SIG-M5 treated with dmso at 0.1 percent for 504 hours (cell line): ENCODE measurements at regions not wholly inside any gene's neighbourhood (a gene's known extent, or its start where the extent isn't known, plus 50 kb on each side); places are given as distances from the start of the nearest gene placed in this dataset.
"Not testable (repeated sequence)": the region's sequence is repeated elsewhere in the genome, so short reads cannot be mapped to it uniquely, and the experiment has no call there.

ENCODE experiments used
- DNase-seq: peaks from one replicate; lab custom pipeline; 2025; ENCODE audit not compliant: unreplicated experiment; lab: John Stamatoyannopoulos, UW

- no peak for DNase-seq
These were observed 339.5 kb upstream of the NRP1 start for GRCh38 chr10:33673839-33674415.

- DNase-seq = no peak
These were observed 335.4 kb upstream of the NRP1 start for GRCh38 chr10:33669904-33670303.

- peak; percentile 55 for DNase-seq
These were observed 332.4 kb upstream of the NRP1 start for GRCh38 chr10:33666686-33667480.

- no peak for DNase-seq
These were observed 331.0 kb upstream of the NRP1 start for GRCh38 chr10:33665501-33665900.

DNA sequence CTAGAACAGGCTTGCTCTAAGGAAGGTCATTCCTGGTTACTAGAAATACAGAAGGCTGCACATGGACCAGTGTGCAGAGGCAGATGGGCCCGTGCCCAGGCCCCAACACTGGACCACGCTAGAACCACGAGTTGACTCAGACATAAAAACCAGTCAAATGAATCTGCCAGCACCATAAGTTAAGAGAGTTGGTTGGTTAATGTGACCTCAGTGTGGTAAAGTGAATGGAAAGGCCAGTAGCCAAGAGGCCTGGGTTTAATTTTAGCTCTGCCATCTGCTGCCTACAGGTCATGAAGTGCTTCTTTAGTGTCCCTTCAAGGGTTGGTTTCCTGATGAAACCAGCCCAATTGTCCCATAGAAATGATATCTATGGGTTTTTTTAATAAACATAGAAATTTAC lies 329.6 kb upstream of the NRP1 start:
- DNase-seq = no peak

DNA sequence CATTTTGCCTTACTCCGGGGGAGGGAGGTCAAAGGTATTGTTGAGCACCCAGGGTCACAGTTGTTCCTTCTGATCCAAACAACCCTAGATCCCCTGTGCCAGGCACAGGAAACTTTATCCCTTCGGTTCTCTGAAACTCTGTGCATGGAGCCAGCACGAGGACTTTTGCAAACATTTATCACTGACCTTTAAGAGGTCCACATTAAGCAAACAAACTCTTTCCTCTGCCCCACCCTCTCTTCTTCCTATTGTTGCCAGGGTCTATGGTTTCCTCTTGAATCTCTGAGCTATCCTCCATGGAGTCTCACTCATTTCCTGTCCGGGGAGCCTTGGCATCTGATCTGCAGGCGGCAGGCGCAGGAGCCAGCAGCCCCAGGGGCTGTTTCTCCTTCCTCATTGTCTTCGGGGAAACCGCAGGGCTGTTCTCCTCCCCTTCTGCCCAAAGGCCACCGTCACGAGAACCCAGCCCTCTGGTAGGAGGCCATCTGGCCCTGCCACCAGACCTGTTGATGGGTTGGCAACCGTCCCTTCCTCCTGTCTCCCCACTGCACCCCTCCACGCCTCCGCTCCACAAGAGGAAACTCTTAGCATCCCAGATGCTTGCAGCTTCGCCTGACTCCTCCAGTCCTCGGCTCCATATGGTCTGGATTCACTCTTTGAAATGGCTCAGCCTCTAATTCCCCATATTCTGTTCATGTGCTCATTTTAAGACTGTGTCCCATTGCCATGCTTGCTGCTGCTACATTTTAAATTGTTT lies 327.3 kb upstream of the NRP1 start:
- peak; percentile 77 for DNase-seq

GRCh38 chr10:33660329-33660728 lies 325.9 kb upstream of the NRP1 start:
- no peak for DNase-seq

DNA sequence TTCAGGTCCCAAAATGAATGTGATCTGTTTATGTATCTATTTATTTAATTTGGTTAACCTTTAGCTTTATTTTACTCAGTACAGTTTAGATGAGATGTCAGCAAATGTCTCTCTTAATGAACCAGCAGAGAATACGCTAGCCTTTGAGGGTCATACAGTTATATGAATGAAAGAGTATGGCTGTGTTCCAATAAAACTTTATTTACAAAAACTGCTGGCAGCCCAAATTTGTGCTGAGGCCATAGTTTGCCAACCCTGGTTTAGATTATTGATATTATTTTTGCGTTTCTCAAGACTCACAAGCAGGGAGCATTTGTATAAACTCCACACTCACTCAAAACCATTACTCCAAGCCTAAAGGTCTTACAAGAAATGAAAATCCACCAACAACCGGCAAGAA lies 323.4 kb upstream of the NRP1 start:
- DNase-seq = no peak

DNA sequence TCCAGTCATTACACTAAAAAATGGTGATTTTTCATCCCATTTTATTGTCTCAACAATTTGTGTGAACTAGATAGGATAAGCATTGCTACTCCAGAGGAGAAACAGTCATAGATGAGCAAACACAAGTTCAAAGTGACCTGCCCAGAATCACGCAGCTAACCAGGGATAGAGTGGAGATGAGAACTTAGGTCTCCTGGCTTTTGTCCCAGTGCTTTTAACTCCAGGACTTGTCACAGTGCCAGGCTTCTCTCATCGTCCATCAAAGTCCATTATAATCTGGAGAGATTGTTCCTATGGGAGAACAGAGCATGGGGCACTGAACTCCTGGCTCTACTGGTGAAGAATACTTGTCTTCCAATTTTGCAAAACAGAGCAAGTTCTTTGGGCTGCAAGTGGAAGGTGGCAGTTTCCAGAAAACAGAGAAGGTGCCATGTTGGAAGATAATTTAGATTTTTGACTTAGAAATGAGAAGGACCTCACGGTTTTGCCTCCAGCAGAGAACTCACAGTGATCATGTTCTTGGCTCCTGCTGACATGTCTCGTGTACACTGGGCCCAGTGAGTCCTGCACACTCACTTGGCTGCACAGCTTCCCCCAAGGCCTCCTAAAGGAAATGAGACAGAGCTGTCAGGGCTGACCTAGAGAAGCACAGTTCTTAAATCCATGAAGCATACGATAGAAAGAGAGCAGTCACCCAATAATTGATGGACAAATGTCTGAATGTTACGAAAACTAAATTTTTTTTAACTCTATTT lies 322.9 kb upstream of the NRP1 start:
- DNase-seq = no peak

GRCh38 chr10:33655921-33656320 lies 321.5 kb upstream of the NRP1 start:
- no peak for DNase-seq

GRCh38 chr10:33655165-33655815 lies 320.8 kb upstream of the NRP1 start:
- no peak for DNase-seq

GRCh38 chr10:33653584-33654367 lies 319.3 kb upstream of the NRP1 start:
- no peak for DNase-seq

DNA sequence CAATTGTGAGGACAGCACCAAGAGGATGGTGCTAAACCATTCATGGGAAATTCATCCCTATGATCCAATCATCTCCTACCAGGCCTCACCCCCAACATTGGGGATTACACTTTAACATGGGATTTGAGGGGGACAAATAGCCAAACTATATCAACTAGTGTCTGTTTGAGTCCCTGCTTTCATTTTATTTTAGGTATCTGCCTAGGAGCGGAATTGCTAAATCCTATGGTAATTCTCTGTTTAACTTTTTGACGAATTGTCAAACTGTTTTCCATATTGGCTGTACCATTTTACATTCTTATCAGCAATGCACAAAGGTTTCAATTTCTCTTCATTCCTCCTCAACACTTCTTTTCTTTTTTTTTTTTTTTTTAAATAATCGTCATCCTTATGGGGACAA lies 318.4 kb upstream of the NRP1 start:
- DNase-seq = no peak

- DNase-seq = not testable (repeated sequence)
These were observed 315.7 kb upstream of the NRP1 start for GRCh38 chr10:33650131-33650530.

GRCh38 chr10:33643042-33643441 lies 308.6 kb upstream of the NRP1 start:
- no peak for DNase-seq

- no peak for DNase-seq
These were observed 304.4 kb upstream of the NRP1 start for GRCh38 chr10:33638891-33639290.

DNA sequence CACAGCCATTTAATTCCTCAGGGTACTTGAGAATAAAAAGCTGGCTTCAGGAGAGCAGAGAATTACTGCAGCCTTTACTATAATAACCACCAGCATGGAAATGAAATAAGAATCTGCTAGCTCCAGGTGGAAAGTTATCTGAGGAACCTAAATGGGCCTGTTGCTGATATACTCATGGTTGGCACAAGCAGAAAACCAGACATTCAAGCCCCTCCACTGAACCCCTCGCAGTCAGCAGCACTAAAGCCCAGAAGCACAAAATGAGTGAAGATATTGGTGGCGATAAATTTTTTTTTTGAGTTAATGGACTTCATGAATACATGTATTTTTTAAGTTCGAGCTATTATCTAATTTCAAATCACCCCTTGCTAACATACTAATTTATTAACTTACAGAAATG lies 303.9 kb upstream of the NRP1 start:
- no peak for DNase-seq

- DNase-seq = no peak
These were observed 301.6 kb upstream of the NRP1 start for GRCh38 chr10:33635967-33636515.

GRCh38 chr10:33632432-33632831 lies 298.0 kb upstream of the NRP1 start:
- DNase-seq = no peak

DNA sequence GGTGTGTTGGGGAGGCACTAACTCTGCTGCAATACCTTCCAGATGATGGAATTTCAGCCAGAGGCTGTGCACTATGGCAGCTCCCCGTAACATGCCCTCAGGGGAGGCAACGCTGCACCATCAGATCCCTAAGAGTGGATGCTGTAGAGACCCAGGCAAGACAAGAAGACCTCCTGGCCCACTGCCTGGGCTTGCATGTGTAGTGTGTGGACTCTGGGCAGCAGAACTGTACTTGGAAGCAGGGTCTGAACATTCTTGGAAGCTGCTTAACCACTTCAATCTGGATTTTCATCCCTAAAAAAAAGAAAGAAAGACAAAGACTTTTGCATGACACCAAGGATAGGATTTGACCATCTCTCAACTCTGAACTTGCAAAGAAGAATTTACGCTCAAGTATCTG lies 297.5 kb upstream of the NRP1 start:
- DNase-seq = no peak
